ENCODE measurements at regions not wholly inside any gene's neighbourhood (a gene's known extent, or its start where the extent isn't known, plus 50 kb on each side); places are given as distances from the start of the nearest gene placed in this dataset.

GRCh38 chr10:90418869-90419652 is 438.8 kb downstream of the HTR7 start:
- TF ChIP-seq, protein P1, sequence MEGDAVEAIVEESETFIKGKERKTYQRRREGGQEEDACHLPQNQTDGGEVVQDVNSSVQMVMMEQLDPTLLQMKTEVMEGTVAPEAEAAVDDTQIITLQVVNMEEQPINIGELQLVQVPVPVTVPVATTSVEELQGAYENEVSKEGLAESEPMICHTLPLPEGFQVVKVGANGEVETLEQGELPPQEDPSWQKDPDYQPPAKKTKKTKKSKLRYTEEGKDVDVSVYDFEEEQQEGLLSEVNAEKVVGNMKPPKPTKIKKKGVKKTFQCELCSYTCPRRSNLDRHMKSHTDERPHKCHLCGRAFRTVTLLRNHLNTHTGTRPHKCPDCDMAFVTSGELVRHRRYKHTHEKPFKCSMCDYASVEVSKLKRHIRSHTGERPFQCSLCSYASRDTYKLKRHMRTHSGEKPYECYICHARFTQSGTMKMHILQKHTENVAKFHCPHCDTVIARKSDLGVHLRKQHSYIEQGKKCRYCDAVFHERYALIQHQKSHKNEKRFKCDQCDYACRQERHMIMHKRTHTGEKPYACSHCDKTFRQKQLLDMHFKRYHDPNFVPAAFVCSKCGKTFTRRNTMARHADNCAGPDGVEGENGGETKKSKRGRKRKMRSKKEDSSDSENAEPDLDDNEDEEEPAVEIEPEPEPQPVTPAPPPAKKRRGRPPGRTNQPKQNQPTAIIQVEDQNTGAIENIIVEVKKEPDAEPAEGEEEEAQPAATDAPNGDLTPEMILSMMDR (IDR thresholded peaks at IDR 0.05): no peak
- TF ChIP-seq POLR2A (IDR thresholded peaks at IDR 0.05): no peak
